H1 (cell line): ENCODE measurements at regions not wholly inside any gene's neighbourhood (a gene's known extent, or its start where the extent isn't known, plus 50 kb on each side); places are given as distances from the start of the nearest gene placed in this dataset.

Source experiments
- CTCF ChIA-PET: fragments of 300-600 bp; sonication (Branson Sonifier 250); formaldehyde crosslinking; loops from one replicate; lab custom pipeline; 2021; ENCODE audit not compliant: partially characterized antibody; lab: Charles Lee
- POLR2A ChIA-PET: fragments of 300-600 bp; sonication (Branson Sonifier 250); formaldehyde crosslinking; loops from one replicate; lab custom pipeline; 2021; ENCODE audit warnings: inconsistent platforms; ENCODE audit not compliant: partially characterized antibody; lab: Charles Lee
- DNase-seq, 2 experiments: peaks; one replicate each; pipeline versions ENCODE4 v3.0.0 to v3.0.0-alpha.2; 2010 to 2022; ENCODE audit warnings: low spot score in 2 of 2, low read depth in 1 of 2, mixed read lengths in 1 of 2
- FAIRE-seq: peaks from 2 replicates; lab custom pipeline; 2011; peaks lifted over from hg19 to GRCh38; lab: Jason Lieb, UNC
- H2AFZ ChIP-seq: 2 replicates; pipeline ENCODE4 v1.8.1; 2012; ENCODE audit warnings: low read length, inconsistent platforms
- H2AK5ac ChIP-seq: 2 replicates; pipeline ENCODE4 v1.6.1; 2013; ENCODE audit warnings: low read depth, low read length
- H2BK120ac ChIP-seq: replicated peaks from 2 replicates; pipeline ENCODE3; 2013; ENCODE audit warnings: low read depth, low read length, inconsistent platforms
- H2BK12ac ChIP-seq: 2 replicates; pipeline ENCODE4 v1.6.1; 2013; ENCODE audit warnings: low read depth, low read length
- H2BK15ac ChIP-seq: 2 replicates; pipeline ENCODE4 v1.6.1; 2013; ENCODE audit warnings: low read length
- H2BK20ac ChIP-seq: 2 replicates; pipeline ENCODE4 v1.6.1; 2013; ENCODE audit warnings: low read length
- H2BK5ac ChIP-seq: 2 replicates; pipeline ENCODE4 v1.6.1; 2013; ENCODE audit warnings: low read depth, low read length
- H3K14ac ChIP-seq: 2 replicates; pipeline ENCODE4 v1.6.1; 2013; ENCODE audit warnings: inconsistent platforms; ENCODE audit not compliant: insufficient read length
- H3K18ac ChIP-seq: 2 replicates; pipeline ENCODE4 v1.6.1; 2013; ENCODE audit warnings: low read length; ENCODE audit errors: extremely low read depth
- H3K23ac ChIP-seq: 2 replicates; pipeline ENCODE4 v1.6.1; 2013; ENCODE audit warnings: inconsistent platforms; ENCODE audit not compliant: insufficient read length
- H3K23me2 ChIP-seq: 2 replicates; pipeline ENCODE4 v1.6.1; 2013; ENCODE audit warnings: low read depth, low read length
- H3K27ac ChIP-seq: 2 replicates; pipeline ENCODE4 v1.6.1; 2011; ENCODE audit warnings: low read depth, low read length, inconsistent platforms
- H3K27me3 ChIP-seq, 4 experiments: replicated peaks in 1 of 4; 1 replicate in 1 of 4; 2 replicates in 3 of 4; pipeline versions ENCODE4 v1.6.1 to v1.8.1; 2011 to 2013; ENCODE audit warnings: low read length in 3 of 4, mild to moderate bottlenecking in 3 of 4, inconsistent platforms in 2 of 4, mixed read lengths in 2 of 4, moderate library complexity in 1 of 4; ENCODE audit not compliant: control insufficient read depth in 3 of 4, insufficient read depth in 3 of 4; ENCODE audit errors: extremely low read depth in 1 of 4
- H3K36me3 ChIP-seq, 4 experiments: 2 replicates each; pipeline versions ENCODE4 v1.6.1 to v1.8.1; 2011 to 2013; ENCODE audit warnings: mild to moderate bottlenecking in 4 of 4, low read length in 3 of 4, moderate library complexity in 2 of 4, control low read depth in 1 of 4, inconsistent platforms in 1 of 4; ENCODE audit not compliant: insufficient read depth in 4 of 4, control insufficient read depth in 2 of 4
- H3K4ac ChIP-seq: replicated peaks from 2 replicates; pipeline ENCODE3; 2013; ENCODE audit warnings: low read length, low read depth, mixed read lengths, inconsistent platforms; ENCODE audit not compliant: insufficient read length
- H3K4me1 ChIP-seq, 4 experiments: replicated peaks in 1 of 4; 1 replicate in 1 of 4; 2 replicates in 3 of 4; pipeline versions ENCODE4 v1.6.1 to v1.8.1; 2011 to 2013; ENCODE audit warnings: low read length in 3 of 4, inconsistent platforms in 2 of 4, mixed read lengths in 1 of 4; ENCODE audit not compliant: insufficient read depth in 4 of 4, control insufficient read depth in 3 of 4
- H3K4me2 ChIP-seq, 2 experiments: 2 replicates each; pipeline versions ENCODE4 v1.6.1 to v1.8.1; 2011 to 2013; ENCODE audit warnings: low read depth in 2 of 2, low read length in 2 of 2, control low read depth in 1 of 2, inconsistent platforms in 1 of 2, mild to moderate bottlenecking in 1 of 2; ENCODE audit not compliant: insufficient read depth in 1 of 2
- H3K4me3 ChIP-seq, 4 experiments: fragments of 200-600, 300-600 bp in 1 of 4; sonication (generic), shearing (Covaris generic), sonication (Bioruptor Twin) in 1 of 4; 2 replicates each; pipeline versions ENCODE4 v1.5.1 to v1.8.1; 2011 to 2016; ENCODE audit warnings: low read length in 4 of 4, low read depth in 3 of 4, control low read depth in 2 of 4, inconsistent platforms in 2 of 4, mild to moderate bottlenecking in 2 of 4, mixed read lengths in 1 of 4, moderate library complexity in 1 of 4; ENCODE audit not compliant: insufficient read depth in 2 of 4; ENCODE audit errors: extremely low read depth in 1 of 4
- H3K56ac ChIP-seq: replicated peaks from 2 replicates; pipeline ENCODE3; 2013; ENCODE audit warnings: low read depth, mild to moderate bottlenecking, mixed read lengths, low read length, inconsistent platforms; ENCODE audit not compliant: insufficient read length
- H3K79me1 ChIP-seq: 2 replicates; pipeline ENCODE4 v1.6.1; 2013; ENCODE audit warnings: low read depth, low read length, control low read depth
- H3K79me2 ChIP-seq, 2 experiments: 2 replicates each; pipeline versions ENCODE4 v1.6.1 to v1.8.1; 2012 to 2013; ENCODE audit warnings: low read length in 2 of 2, mild to moderate bottlenecking in 2 of 2, inconsistent platforms in 1 of 2; ENCODE audit not compliant: insufficient read depth in 2 of 2, control insufficient read depth in 1 of 2
- H3K9ac ChIP-seq, 4 experiments: replicated peaks in 1 of 4; 1 replicate in 1 of 4; 2 replicates in 3 of 4; pipeline versions ENCODE4 v1.6.1 to v1.8.1; 2011 to 2013; ENCODE audit warnings: low read depth in 3 of 4, low read length in 3 of 4, control low read depth in 2 of 4, mild to moderate bottlenecking in 2 of 4, moderate library complexity in 2 of 4, inconsistent platforms in 1 of 4; ENCODE audit errors: extremely low read depth in 1 of 4
- H3K9me3 ChIP-seq, 2 experiments: 2 replicates each; pipeline versions ENCODE4 v1.6.1 to v1.8.1; 2012 to 2013; ENCODE audit warnings: mild to moderate bottlenecking in 2 of 2, moderate library complexity in 2 of 2, control low read depth in 1 of 2, inconsistent platforms in 1 of 2, low read depth in 1 of 2, low read length in 1 of 2, mixed read lengths in 1 of 2; ENCODE audit not compliant: insufficient read depth in 2 of 2
- H4K20me1 ChIP-seq, 2 experiments: replicated peaks in 1 of 2; 2 replicates each; pipeline versions ENCODE3 to v1.8.1; 2011 to 2013; ENCODE audit warnings: inconsistent platforms in 2 of 2, low read length in 2 of 2, mild to moderate bottlenecking in 1 of 2; ENCODE audit not compliant: insufficient read depth in 2 of 2, control insufficient read depth in 1 of 2
- H4K5ac ChIP-seq: 2 replicates; pipeline ENCODE4 v1.6.1; 2013; ENCODE audit warnings: low read length, low read depth, mixed read lengths, inconsistent platforms; ENCODE audit not compliant: insufficient read length
- H4K8ac ChIP-seq: 2 replicates; pipeline ENCODE4 v1.8.0; 2013; ENCODE audit warnings: mild to moderate bottlenecking, moderate library complexity, low read length, inconsistent platforms; ENCODE audit not compliant: insufficient read depth; ENCODE audit errors: extremely low read depth
- H4K91ac ChIP-seq: replicated peaks from 2 replicates; pipeline ENCODE3; 2013; ENCODE audit warnings: low read length, mixed read lengths, inconsistent platforms; ENCODE audit not compliant: insufficient read length
- ATF2 ChIP-seq: IDR thresholded peaks from 2 replicates; pipeline ENCODE4 v1.6.1; 2012; ENCODE audit warnings: low read length, inconsistent platforms
- BACH1 ChIP-seq: IDR thresholded peaks from 2 replicates; pipeline ENCODE4 v1.6.1; 2012; ENCODE audit warnings: low read length, improper control_type of control experiment
- BRCA1 ChIP-seq: IDR thresholded peaks from 2 replicates; pipeline ENCODE4 v1.6.1; 2012; ENCODE audit warnings: low read depth, low read length, improper control_type of control experiment
- NANOG ChIP-seq: IDR thresholded peaks from 2 replicates; pipeline ENCODE4 v1.6.1; 2011; ENCODE audit warnings: low read length, low read depth, mild to moderate bottlenecking, inconsistent platforms; ENCODE audit not compliant: insufficient read depth, poor library complexity, severe bottlenecking
- PHF8 ChIP-seq: fragments of 200-600 bp; sonication (generic); conservative IDR thresholded peaks from 2 replicates; pipeline ENCODE4 v1.7.1; 2012; ENCODE audit warnings: low read depth, mild to moderate bottlenecking, inconsistent platforms, low read length, moderate library complexity
- POLR2A ChIP-seq, 2 experiments: IDR thresholded peaks; 1 replicate in 1 of 2; 2 replicates in 1 of 2; pipeline ENCODE4 v1.6.1; 2011; ENCODE audit warnings: low read depth in 2 of 2, low read length in 2 of 2, mild to moderate bottlenecking in 2 of 2; ENCODE audit errors: control extremely low read depth in 1 of 2
- RBBP5 ChIP-seq: IDR thresholded peaks from 2 replicates; pipeline ENCODE4 v1.7.1; 2012; ENCODE audit warnings: low read depth, mild to moderate bottlenecking, inconsistent platforms, low read length, moderate library complexity, borderline replicate concordance
- WGBS, 2 experiments: shearing (Covaris generic) in 1 of 2; methylation state at CpG; one replicate each; pipeline versions ENCODE4 v1.1.6 to v1.1.7; 2013 to 2015; ENCODE audit warnings: low lambda C conversion rate in 2 of 2, mixed read lengths in 2 of 2, inconsistent platforms in 1 of 2, low coverage in 1 of 2, missing lambda C conversion rate in 1 of 2; ENCODE audit not compliant: insufficient replicate concordance in 2 of 2, insufficient coverage in 1 of 2, insufficient read length in 1 of 2; ENCODE audit errors: extremely low coverage in 1 of 2, missing lambda C conversion rate in 1 of 2; 5-methylcytosine and 5-hydroxymethylcytosine counted together
- TF ChIP-seq, protein P1 (sequence below), 3 experiments: IDR thresholded peaks; 1 replicate in 2 of 3; 2 replicates in 1 of 3; pipeline versions ENCODE4 v1.5.1 to v1.6.1; 2011; ENCODE audit warnings: low read length in 3 of 3, mild to moderate bottlenecking in 3 of 3, inconsistent platforms in 2 of 3, low read depth in 1 of 3, moderate library complexity in 1 of 3; ENCODE audit not compliant: insufficient read depth in 1 of 3; ENCODE audit errors: control extremely low read depth in 1 of 3
- TF ChIP-seq, protein P2 (sequence below): IDR thresholded peaks from 2 replicates; pipeline ENCODE4 v1.6.1; 2011; ENCODE audit warnings: low read depth, mild to moderate bottlenecking, low read length; ENCODE audit not compliant: insufficient read depth

GRCh38 chr10:78259391-78259790 lies 225.7 kb downstream of the RPS24 start:
- no peak overlapping the region for H3K9ac ChIP-seq
- no peak overlapping the region for H3K56ac ChIP-seq
- H3K23ac ChIP-seq, result no peak overlapping the region
- no peaks in the 10 kb centered on the region for H3K79me2 ChIP-seq
- H2AFZ ChIP-seq, result no peak overlapping the region
- H3K4me3 ChIP-seq, result no peak overlapping the region
- no peak overlapping the region for H2BK15ac ChIP-seq
- H3K4me1 ChIP-seq, result 0 out of 7 replicates have a peak, but pooled peaks cover 0 to 2% (median 0%) of the 10 kb centered on the region in 4 experiments
- H2BK20ac ChIP-seq, result no peak overlapping the region
- no peak overlapping the region for H2BK12ac ChIP-seq
- no peak overlapping the region for H4K8ac ChIP-seq
- H2BK5ac ChIP-seq, result no peak overlapping the region
- no peak overlapping the region for H3K4ac ChIP-seq
- no peak for FAIRE-seq
- CTCF ChIA-PET, result interaction anchor here (0.7 to 10.6 kb wide), 40 partner anchors 11 to 704 kb away, joined by 3 to 94 read pairs (median 6); no protein-coding TSS in a partner anchor
- TF ChIP-seq RBBP5 (no peak), PHF8 (no peak), BACH1 (no peak), BRCA1 (no peak), ATF2 (no peak), NANOG (no peak), POLR2A (IDR thresholded peaks at IDR 0.05; ENCODE audit: control extremely low read depth in 1 of 2, low read depth in 2 of 2, low read length in 2 of 2) (no peak)
- TF ChIP-seq, protein P1, sequence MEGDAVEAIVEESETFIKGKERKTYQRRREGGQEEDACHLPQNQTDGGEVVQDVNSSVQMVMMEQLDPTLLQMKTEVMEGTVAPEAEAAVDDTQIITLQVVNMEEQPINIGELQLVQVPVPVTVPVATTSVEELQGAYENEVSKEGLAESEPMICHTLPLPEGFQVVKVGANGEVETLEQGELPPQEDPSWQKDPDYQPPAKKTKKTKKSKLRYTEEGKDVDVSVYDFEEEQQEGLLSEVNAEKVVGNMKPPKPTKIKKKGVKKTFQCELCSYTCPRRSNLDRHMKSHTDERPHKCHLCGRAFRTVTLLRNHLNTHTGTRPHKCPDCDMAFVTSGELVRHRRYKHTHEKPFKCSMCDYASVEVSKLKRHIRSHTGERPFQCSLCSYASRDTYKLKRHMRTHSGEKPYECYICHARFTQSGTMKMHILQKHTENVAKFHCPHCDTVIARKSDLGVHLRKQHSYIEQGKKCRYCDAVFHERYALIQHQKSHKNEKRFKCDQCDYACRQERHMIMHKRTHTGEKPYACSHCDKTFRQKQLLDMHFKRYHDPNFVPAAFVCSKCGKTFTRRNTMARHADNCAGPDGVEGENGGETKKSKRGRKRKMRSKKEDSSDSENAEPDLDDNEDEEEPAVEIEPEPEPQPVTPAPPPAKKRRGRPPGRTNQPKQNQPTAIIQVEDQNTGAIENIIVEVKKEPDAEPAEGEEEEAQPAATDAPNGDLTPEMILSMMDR (IDR thresholded peaks at IDR 0.05; ENCODE audit: control extremely low read depth in 1 of 3, insufficient read depth in 1 of 3, low read depth in 1 of 3, low read length in 3 of 3), result no peak
- TF ChIP-seq, protein P2, sequence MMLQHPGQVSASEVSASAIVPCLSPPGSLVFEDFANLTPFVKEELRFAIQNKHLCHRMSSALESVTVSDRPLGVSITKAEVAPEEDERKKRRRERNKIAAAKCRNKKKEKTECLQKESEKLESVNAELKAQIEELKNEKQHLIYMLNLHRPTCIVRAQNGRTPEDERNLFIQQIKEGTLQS, result no peak
- H3K9me3 ChIP-seq, result no peaks in the 10 kb centered on the region
- H3K18ac ChIP-seq, result no peak overlapping the region
- H3K4me2 ChIP-seq, result no peak overlapping the region
- no peak overlapping the region for H4K5ac ChIP-seq
- H4K20me1 ChIP-seq, result no peaks in the 10 kb centered on the region
- WGBS, 2 experiments, result 97% methylated on average over 3 of the region's 3 CpGs; no CpG with 5 or more reads in 1 of the 2 experiments
- H3K27me3 ChIP-seq, result no peaks in the 10 kb centered on the region
- no peak overlapping the region for H2BK120ac ChIP-seq
- no peak overlapping the region for H4K91ac ChIP-seq
- no peak overlapping the region for H3K27ac ChIP-seq
- H3K79me1 ChIP-seq, result no peaks in the 10 kb centered on the region
- H2AK5ac ChIP-seq, result no peak overlapping the region
- no peaks in the 10 kb centered on the region for H3K36me3 ChIP-seq
- no peak overlapping the region for H3K14ac ChIP-seq
- DNase-seq, result no peak
- no peaks in the 10 kb centered on the region for H3K23me2 ChIP-seq
- POLR2A ChIA-PET, result no interaction called here
